GM19324 (cell line): ENCODE measurements at regions not wholly inside any gene's neighbourhood (a gene's known extent, or its start where the extent isn't known, plus 50 kb on each side); places are given as distances from the start of the nearest gene placed in this dataset.
A peak's percentile ranks its signal among the peaks of the same experiment; 100 is the strongest.
"Not testable (repeated sequence)": the region's sequence is repeated elsewhere in the genome, so short reads cannot be mapped to it uniquely, and the experiment has no call there.

Experiments used
- ATAC-seq: cut with Tn5 transposase; IDR thresholded peaks from one replicate; pipeline ENCODE4 v1.9.1; 2021; ENCODE audit warnings: mild to moderate bottlenecking, moderate library complexity; ENCODE audit not compliant: unreplicated experiment, low FRiP score

GRCh38 chr5:77871946-77872345, 95.8 kb upstream of the TBCA start:
- no peak for ATAC-seq

DNA sequence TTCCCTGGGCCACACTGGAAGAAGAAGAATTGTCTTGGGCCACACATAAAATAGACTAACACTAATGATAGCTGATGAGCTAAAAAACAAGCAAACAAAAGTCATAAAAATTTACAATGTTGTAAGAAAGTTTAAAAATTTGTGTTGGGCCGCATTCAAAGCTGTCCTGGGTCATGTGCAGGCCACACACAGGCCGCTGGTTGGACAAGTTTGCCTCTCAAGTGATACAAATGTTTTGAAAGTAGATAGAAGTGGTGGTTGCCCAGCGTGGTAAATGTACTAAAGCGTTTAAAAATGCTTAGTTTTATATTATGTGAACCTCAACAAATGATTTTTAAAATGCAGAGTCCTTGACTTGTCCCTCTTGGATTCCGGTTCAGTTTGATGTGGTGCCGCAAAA, 94.9 kb upstream of the TBCA start:
- ATAC-seq, result no peak

GRCh38 chr5:77869116-77869798, 93.1 kb upstream of the TBCA start:
- no peak for ATAC-seq

DNA sequence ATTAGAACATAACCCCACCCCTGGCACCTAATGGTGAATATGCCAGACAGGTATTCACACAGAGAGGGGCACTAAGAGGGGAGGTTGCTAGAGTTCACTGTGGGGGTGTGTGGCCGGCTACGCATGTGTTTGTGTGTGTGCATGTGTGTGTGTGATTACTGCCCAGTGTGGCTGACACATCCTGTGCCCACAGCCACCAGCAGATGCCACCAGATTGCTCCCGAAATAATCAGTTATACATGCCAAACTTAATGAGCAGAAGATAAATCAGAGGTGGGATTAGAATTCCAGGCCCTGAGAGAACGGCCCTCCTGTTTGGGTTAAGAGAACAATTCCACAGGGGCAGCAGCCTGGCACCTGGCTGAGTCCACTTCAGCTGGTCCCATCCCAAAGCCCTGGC, 91.8 kb upstream of the TBCA start:
- ATAC-seq, result no peak

GRCh38 chr5:77867194-77867691, 91.1 kb upstream of the TBCA start:
- ATAC-seq, result no peak

GRCh38 chr5:77866198-77866597, 90.1 kb upstream of the TBCA start:
- no peak for ATAC-seq

GRCh38 chr5:77864997-77865396, 88.9 kb upstream of the TBCA start:
- no peak for ATAC-seq

- ATAC-seq, result no peak
These were observed 87.0 kb upstream of the TBCA start for GRCh38 chr5:77863181-77863580.

DNA sequence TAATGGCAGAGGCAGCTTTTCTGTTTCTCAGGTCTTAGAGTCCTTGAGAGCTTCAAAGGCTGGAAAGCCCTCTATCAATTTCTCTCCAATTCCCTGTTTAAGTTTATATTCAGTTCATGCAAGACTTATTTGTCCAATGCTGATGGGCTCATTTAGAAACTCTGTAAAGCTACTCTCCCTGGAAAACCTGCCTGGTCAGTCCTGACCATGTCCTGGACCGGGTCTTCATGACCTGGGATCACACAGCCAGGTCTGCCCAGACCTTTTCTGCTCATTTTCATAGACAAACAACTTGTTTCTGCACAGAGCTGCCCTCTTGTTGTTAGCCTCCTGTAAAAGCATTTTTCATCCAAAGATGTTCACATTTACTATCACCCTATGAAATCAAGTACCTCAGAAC, 85.4 kb upstream of the TBCA start:
- no peak for ATAC-seq

- ATAC-seq, result no peak
These were observed 83.2 kb upstream of the TBCA start for GRCh38 chr5:77859306-77859705.

DNA sequence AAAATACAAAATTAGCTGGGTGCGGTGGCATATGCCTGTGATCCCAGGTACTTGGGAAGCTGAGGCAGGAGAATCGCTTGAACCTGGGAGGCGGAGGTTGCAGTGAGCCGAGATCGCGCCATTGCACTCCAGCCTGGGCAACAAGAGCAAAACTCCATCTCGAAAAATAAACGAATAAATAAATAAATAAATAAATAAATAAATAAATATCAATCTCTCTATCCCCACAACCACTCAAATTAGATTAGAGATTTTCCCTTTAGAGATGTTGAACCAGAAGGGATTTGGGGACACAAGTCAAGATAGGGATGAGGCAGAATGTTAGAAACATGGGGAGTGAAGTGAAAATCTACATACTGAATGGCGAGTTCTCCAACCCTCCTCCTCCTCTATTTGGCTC, 82.5 kb upstream of the TBCA start:
- ATAC-seq, result not testable (repeated sequence)

GRCh38 chr5:77855369-77855768, 79.2 kb upstream of the TBCA start:
- ATAC-seq, result no peak

DNA sequence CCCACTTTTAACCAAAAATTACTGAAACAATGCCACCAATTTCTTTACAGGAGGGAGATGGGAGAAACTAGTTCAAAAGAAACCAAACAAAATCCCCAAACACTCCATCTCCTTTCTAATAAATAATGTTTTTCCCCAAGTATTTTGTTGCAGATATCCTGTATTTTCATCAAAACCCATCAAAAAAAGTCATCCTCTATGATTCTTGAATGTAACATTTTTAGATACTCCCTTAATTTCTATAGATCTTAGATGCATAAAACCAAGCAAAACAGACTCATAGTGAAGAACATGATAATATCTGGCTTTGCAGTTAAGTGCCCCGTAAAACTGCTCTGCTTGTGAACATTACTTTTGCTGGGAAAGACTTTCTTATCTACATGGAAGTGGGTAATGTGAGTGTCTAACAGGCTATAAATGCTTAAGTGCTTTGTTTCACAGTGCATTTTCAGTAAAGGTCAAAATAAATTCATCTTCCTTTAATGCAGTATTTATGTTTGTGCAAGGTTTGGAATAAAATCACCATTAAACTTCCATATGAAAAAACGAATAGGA, 77.3 kb upstream of the TBCA start:
- no peak for ATAC-seq

- ATAC-seq, result peak; percentile 41
These were observed 76.6 kb upstream of the TBCA start for GRCh38 chr5:77852514-77853352.

GRCh38 chr5:77852068-77852513, 76.0 kb upstream of the TBCA start:
- ATAC-seq, result no peak

GRCh38 chr5:77851176-77852067, 75.3 kb upstream of the TBCA start:
- no peak for ATAC-seq

DNA sequence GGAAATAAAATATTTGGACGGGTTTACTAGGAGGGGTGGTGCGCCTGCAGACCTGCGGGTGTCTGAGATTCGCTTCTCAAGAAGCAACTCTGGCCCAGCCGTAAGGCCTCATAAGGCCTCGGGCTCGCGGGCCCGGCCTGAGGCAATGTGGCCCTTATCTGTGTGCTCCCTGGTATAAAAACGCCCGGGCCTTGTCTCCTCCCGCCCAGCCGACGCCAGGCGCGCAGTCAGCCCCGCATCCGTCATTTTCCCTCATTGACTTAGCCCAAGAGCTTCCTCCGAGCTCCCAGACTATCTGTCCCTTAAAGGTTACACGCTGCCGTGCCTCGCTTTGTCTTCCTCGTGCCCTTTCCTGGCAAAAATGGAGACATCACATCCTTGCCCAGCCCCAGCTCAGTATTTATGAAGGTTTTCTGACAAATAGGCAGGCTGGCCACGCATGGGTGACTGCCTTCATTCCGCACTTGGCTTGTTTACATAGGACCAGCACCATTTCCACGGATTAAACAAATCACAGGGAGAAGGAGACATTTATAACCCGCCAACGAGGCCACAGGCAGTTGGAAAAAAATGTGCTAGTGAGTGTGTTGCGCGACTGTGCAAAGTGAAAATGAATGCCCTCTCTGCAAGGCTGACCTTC, 74.5 kb upstream of the TBCA start:
- no peak for ATAC-seq

GRCh38 chr5:77849308-77849900, 73.3 kb upstream of the TBCA start:
- no peak for ATAC-seq

DNA sequence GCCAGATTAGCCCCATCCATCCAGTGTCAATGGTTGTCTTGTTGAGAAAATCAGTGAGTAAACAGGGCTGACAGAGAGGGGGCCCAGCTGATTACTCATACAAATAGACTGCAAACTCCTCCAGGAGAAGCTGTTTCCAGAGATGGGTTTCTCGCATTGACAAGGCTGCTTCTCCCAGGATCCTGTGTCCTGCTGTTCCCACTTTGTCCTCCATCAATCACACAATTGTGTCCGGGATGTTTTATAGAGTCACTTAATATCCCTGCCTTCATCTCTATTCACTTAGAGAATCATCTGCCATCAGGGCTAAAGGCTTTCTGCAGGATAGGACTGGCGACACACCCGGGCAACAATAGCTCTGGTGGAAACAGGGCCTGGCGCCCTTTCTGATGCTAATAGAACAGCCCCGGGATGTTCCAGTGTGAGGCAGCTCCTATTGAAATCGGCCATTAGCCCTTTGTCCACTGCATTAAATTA, 71.7 kb upstream of the TBCA start:
- no peak for ATAC-seq

- ATAC-seq, result no peak
These were observed 71.0 kb upstream of the TBCA start for GRCh38 chr5:77847129-77847460.
